ENCODE measurements at regions not wholly inside any gene's neighbourhood (a gene's known extent, or its start where the extent isn't known, plus 50 kb on each side); places are given as distances from the start of the nearest gene placed in this dataset.

GRCh38 chr16:18055411-18055916 lies 281.1 kb downstream of the NPIPA8 start:
- DNase-seq (ENCODE audit: low spot score) = no peak

GRCh38 chr16:18050777-18051176 lies 285.8 kb downstream of the NPIPA8 start:
- DNase-seq (ENCODE audit: low spot score) = no peak

GRCh38 chr16:18050234-18050633 lies 286.3 kb downstream of the NPIPA8 start:
- no peak for DNase-seq (ENCODE audit: low spot score)

DNA sequence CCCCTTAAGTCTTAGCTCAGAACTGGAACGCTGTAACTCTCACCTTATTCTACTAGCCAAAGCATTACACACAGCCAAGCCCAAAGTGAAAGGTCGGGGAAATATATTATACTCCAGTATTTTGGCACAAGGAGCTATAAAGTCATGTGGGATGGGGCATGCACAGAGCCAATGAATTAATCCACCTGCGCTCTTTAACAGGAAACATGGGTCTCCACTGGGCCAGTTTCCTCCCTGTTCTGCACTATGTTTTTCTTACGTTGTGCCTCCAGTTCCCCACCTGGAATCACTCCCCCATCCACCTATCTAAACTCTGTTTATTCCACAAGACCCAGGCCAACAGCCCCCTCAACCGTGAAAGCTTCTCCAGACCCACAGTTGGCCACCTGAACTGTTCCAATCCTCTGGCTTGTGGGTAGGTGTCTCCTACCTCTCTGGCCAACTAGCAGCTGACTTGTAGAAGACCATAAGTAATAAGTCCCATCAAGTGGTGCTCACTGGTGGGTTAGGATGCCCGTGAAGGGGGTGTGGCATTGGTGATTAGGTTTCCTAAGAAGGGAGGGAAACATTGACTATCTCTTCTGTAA lies 286.9 kb downstream of the NPIPA8 start:
- no peak for DNase-seq (ENCODE audit: low spot score)

- no peak for DNase-seq (ENCODE audit: low spot score)
Measured at GRCh38 chr16:18048853-18049546, 287.5 kb downstream of the NPIPA8 start.

DNA sequence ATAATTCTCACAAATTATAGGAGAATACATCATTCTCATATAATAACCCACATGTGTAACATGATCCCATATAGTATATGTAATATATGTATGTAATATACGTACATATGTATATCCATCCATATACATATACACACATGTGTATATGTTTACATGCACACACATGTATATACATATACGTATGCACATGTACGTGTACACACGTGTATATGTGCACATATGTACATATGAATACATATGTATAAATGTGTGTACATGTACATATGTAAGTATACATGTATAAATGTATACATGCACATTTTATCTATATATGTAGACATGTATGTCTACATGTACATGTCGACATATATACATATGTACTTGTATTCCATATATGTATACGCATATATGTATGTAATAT lies 288.8 kb downstream of the NPIPA8 start:
- DNase-seq (ENCODE audit: low spot score) = no peak

DNA sequence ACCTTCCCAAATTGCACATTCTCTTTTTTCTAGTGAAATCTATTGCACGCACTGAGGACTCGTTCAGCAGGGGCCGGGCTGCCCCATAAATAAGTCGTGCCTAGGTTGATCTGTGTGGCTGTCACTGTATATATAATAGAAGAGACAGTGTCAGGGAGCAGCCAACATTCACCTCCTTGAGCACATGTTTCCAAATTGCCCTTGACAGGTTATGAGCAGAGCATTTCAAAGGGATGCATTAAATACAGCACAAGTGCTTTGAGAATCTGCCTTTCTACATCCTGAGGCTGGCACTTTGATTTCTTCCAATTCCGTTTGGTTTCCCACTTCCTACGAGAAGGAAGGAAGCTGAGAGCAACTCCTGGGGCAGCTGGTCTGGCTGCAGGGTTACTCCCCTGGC lies 291.2 kb downstream of the NPIPA8 start:
- DNase-seq (ENCODE audit: low spot score) = no peak

DNA sequence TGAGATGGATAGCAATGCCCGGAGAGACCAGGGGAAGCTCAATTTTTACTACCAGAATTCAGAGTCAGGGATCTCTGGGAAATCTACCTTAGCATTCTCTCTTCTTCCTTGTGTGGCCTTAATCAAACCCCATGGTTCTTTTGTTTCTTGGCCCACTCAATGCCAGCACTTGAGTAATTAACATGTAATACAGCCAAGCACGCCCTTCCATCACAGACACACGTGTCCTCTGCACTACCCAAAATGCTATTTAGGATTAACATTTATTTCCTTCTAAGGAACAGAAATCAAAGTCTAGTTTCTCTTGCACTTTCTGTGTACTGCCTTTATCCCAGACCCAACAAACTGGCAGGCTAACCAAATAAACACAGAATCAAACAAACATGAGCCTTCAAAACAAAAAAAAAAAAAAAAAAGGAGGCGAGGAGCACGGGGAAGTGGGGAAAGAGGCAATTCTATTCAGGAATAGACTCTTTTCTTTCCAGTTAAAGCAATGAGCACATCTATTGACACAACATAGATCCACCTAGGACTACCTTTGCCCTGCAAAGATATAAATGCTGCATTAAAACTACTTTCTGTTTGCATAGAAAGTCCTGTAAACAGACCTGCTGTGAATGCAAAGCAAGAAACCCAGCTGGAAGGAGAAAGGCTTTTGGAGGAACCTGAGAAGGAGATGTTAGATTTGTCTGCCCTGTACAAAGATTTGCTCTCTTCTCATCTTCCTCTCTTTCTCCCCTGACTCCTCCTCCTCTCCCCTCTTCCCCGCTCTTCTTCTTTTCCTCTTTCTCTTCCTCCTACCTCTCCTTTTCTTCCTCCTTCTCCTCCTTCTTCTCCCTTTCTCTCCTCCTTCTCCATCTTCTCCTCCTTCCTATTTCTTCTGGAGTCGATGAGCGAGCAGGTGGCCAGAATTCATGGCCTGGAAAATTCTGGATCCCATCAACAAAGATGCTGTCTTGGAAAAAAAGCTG lies 294.4 kb downstream of the NPIPA8 start:
- DNase-seq (ENCODE audit: low spot score) = no peak

DNA sequence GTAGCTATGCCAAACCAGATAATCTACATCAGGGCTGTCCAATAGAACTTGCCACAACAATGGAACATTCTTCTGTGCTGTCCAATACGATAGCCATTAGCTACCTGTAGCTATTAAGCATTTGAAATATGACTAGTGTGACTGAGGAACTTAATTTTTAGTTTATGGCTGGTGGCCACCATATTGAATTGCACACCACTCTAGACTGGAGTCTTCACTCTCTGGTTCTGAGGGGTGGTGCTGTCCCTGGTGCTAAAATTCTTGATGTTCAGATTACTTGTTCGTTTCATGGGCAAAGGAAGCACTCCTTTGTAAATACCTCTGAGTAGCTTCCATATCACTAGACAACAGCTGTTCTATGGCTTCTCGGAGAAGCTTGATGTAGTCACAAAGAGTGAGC lies 296.6 kb downstream of the NPIPA8 start:
- no peak for DNase-seq (ENCODE audit: low spot score)

- DNase-seq (ENCODE audit: low spot score) = no peak
Measured at GRCh38 chr16:18037051-18037450, 299.5 kb downstream of the NPIPA8 start.

DNA sequence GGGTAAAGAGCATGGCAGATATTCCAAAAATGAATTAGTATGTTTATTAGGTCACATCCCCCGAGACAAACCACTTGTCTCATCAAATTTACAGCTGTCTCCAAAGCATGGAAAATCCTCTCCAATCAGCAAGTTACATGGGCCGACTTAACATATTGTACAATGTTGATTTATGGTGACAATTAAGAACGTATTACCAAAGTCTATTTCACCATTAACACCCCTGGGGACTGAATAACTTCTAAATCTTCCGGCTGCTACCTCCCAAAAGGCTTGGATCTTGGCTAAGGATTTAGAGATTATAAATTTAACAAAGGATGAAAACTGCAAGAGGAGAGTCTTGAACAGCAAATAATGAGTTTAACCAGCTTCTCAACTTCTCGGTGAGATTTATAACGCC lies 311.9 kb downstream of the NPIPA8 start:
- DNase-seq (ENCODE audit: low spot score) = no peak

GRCh38 chr16:18018376-18018775 lies 318.2 kb downstream of the NPIPA8 start:
- DNase-seq (ENCODE audit: low spot score) = no peak

DNA sequence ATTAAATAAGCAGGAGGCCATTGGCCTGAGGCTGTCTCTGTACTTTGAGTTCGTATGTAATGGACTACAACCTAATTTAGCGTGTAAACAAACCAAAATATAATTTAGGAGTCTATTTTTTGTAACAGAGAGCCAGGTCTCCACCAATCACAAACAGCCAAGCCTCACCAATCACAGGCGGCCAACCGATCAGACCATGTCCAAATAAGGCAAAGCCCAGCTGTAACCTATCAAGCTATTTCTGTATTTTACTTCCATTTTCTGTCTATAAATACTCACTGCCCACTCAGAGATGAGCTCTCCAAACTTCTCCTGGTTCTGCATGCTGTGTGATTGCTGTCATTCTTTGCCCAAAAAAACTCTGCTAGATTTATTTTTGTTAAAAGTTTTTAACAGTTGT lies 322.7 kb downstream of the NPIPA8 start:
- DNase-seq (ENCODE audit: low spot score) = no peak

- DNase-seq (ENCODE audit: low spot score) = no peak
Measured at GRCh38 chr16:18008356-18008755, 328.2 kb downstream of the NPIPA8 start.

- DNase-seq (ENCODE audit: low spot score) = no peak
Measured at GRCh38 chr16:18003033-18003432, 333.5 kb downstream of the NPIPA8 start.

DNA sequence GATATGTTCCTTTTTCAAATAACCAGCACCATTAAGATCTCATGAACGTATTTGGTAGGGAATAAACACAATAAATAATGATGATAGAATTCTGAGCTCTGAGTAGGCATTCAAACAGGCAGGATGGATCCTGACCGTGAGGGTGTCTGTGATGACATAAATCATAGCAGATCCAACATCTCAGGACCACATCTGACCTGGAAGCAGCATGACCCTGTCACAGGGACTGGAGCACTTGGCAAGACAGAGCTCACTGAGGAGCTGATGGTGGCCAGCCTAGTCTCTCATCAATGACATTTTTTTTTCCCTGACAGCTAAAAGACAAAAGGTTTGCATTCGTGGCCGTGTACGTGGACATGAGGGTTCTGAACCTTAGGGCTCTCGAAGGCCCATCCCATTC lies 337.5 kb downstream of the NPIPA8 start:
- DNase-seq (ENCODE audit: low spot score) = no peak

DNA sequence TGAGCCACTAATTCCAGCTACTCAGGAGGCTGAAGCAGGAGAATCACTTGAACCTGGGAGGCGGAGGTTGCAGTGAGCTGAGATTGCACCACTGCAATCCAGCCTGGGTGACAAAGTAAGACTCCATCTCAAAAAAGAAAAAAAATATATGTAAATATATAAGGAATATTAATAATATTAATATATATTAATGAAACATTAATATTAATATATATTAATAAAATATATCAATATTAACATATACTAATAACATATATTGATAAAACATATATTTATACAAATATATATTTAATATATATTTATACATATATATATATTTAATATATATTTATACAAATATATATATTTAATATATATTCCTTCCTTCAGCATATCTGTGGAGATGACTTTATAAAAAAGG lies 338.0 kb downstream of the NPIPA8 start:
- DNase-seq (ENCODE audit: low spot score) = no peak

- DNase-seq (ENCODE audit: low spot score) = no peak
Measured at GRCh38 chr16:17994027-17994426, 342.5 kb downstream of the NPIPA8 start.

GRCh38 chr16:17992416-17992815 lies 344.1 kb downstream of the NPIPA8 start:
- no peak for DNase-seq (ENCODE audit: low spot score)

DNA sequence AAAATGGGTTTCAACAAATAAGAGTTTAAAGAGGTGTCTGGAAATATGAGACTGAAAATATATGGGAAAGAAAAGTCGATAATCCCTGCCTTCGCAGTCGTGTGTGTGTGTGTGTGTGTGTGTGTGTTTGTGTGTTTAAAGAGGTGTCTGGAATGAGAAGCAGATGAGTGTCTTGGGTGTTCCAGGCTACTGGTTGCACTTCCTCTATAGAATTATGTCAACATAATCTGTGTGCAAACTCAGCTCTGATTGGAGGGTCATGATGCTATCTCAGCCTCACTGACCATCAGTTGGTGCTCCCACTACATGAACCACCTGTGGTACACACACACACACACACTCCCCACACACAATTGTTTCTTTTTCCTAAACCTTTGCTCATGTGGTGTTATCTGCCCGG lies 347.3 kb downstream of the NPIPA8 start:
- no peak for DNase-seq (ENCODE audit: low spot score)

DNA sequence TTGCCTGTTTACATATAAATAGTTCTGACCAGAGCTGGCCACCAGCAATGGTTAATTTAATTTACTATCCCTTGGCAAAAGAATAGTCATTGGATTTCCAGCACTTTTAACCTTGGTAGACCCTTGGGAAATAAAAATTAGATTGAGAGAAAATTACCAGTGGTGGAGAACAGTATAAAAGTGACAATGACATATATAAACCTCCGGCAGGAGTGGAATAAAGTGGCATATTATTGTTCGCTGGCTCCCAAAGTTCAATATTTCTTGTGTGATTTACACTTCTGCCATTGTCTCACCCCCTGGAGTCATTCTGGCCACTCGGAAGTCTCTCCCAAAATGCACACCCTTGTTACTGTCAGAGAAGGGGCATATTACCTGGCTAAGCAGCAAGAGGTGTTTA lies 347.7 kb downstream of the NPIPA8 start:
- DNase-seq (ENCODE audit: low spot score) = no peak

- no peak for DNase-seq (ENCODE audit: low spot score)
Measured at GRCh38 chr16:17986991-17987390, 349.5 kb downstream of the NPIPA8 start.

DNA sequence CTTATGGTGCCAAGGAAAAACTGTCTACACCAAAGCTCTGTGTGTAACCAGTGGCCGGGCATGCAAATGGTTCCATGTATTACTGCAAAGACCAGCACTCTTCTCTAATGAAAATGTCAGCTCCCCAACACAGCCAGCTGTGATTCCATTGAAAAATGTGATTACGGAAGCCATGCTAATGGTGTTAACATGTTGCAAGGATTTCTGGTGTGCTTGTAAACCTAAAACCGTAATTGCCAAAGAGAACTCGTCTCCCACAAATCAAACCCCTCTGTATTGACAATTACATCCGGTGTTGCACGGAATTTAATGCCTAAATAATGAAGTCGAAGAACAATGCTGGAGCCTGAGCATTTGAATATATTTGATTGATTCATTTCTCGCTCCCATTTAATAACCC lies 351.7 kb downstream of the NPIPA8 start:
- DNase-seq (ENCODE audit: low spot score) = no peak

Measured in hematopoietic multipotent progenitor cell treated with erythropoietin and hydrocortisone succinate and interleukin-3 and kit ligand, for 15 days (in vitro differentiated cells).